ENCODE measurements at regions not wholly inside any gene's neighbourhood (a gene's known extent, or its start where the extent isn't known, plus 50 kb on each side); places are given as distances from the start of the nearest gene placed in this dataset.

DNA sequence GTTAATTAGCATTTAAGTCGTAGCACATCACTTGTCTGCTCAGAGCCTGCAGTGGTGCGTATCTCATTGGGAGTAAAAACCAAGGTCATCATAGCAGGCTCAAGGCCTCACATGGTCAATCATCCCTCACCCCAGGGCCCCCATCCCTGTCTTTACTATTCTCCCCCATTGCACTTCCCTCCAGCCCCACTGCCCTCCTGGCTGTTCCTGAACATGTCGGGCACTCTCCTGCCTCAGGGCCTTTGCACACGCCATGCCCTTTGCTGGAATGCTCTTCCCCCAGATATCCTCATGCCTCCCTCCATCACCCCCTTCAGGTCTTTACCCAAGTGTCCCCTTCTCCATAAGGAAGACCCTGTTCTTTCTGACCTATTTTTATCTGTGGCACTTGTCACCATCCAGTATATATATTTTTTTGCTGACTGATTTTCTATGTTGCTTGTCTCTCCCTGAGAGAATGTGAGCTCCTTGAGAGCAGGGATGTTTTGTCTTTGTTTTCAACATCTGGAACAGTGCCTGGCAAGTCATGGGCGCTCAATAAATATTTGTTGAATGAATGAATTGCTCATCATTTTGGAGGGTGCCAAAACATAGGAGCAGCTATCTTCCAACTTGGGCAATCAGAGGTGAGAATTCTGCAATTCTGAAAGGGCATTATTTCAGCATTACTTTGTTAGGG, 74.1 kb upstream of the POU3F1 start:
- H3K79me2 ChIP-seq (replicated peaks; ENCODE audit: insufficient read depth, low read length): no peaks in the 10 kb centered on the region

DNA sequence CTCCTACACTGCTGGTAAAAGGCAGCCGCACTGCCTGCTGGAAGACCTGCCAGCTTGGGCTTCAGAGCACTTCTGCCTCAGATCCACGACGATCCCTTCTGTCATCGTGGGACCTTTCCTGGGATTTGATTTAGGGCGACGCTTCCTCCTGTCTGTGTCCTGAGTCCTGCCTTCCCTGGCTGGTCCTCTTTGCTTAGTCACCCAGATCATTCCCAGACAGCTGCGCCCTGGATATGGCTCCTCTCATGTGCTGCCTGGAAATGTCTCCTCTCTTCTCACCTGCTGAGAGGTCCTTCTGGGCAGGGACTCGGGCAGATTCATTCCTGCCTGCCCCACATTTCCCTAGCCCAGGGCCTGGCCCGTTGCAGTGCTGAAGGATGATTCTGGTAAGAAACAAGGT, 72.4 kb upstream of the POU3F1 start:
- Histone ChIP-seq H3K9me3 (ENCODE audit: low read length) (no peaks in the 10 kb centered on the region), H3F3A (ENCODE audit: insufficient read depth, low read length, poor library complexity, severe bottlenecking) (no peaks in the 10 kb centered on the region), H3K36me3 (ENCODE audit: insufficient read depth, low read length) (no peaks in the 10 kb centered on the region), H3K9ac (ENCODE audit: low read length) (no peak overlapping the region), H4K20me1 (ENCODE audit: insufficient read depth) (no peaks in the 10 kb centered on the region), H3K9me2 (ENCODE audit: insufficient read depth, low read length) (no peaks in the 10 kb centered on the region), H3K4me2 (ENCODE audit: low read length) (no peak overlapping the region), H2AFZ (ENCODE audit: low read depth, low read length) (no peak overlapping the region), H3K27ac (ENCODE audit: low read length) (no peak overlapping the region), H3K27me3 (ENCODE audit: insufficient read depth, low read depth, low read length) (no peaks in the 10 kb centered on the region), H3K4me3 (ENCODE audit: low read length) (no peak overlapping the region), H3K79me2 (replicated peaks; ENCODE audit: insufficient read depth, low read length) (no peaks in the 10 kb centered on the region)
- TF ChIP-seq, protein P1, sequence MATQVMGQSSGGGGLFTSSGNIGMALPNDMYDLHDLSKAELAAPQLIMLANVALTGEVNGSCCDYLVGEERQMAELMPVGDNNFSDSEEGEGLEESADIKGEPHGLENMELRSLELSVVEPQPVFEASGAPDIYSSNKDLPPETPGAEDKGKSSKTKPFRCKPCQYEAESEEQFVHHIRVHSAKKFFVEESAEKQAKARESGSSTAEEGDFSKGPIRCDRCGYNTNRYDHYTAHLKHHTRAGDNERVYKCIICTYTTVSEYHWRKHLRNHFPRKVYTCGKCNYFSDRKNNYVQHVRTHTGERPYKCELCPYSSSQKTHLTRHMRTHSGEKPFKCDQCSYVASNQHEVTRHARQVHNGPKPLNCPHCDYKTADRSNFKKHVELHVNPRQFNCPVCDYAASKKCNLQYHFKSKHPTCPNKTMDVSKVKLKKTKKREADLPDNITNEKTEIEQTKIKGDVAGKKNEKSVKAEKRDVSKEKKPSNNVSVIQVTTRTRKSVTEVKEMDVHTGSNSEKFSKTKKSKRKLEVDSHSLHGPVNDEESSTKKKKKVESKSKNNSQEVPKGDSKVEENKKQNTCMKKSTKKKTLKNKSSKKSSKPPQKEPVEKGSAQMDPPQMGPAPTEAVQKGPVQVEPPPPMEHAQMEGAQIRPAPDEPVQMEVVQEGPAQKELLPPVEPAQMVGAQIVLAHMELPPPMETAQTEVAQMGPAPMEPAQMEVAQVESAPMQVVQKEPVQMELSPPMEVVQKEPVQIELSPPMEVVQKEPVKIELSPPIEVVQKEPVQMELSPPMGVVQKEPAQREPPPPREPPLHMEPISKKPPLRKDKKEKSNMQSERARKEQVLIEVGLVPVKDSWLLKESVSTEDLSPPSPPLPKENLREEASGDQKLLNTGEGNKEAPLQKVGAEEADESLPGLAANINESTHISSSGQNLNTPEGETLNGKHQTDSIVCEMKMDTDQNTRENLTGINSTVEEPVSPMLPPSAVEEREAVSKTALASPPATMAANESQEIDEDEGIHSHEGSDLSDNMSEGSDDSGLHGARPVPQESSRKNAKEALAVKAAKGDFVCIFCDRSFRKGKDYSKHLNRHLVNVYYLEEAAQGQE (IDR thresholded peaks at IDR 0.05; ENCODE audit: borderline replicate concordance): no peak
- TF ChIP-seq EZH2 (IDR thresholded peaks at IDR 0.05; ENCODE audit: borderline replicate concordance, insufficient read depth, low read length, poor library complexity, severe bottlenecking): no peak

More for the DNA sequence above, 74.1 kb upstream of the POU3F1 start:
- no peaks in the 10 kb centered on the region for H3K27me3 ChIP-seq (ENCODE audit: insufficient read depth, low read depth, low read length)
- no peak overlapping the region for H2AFZ ChIP-seq (ENCODE audit: low read depth, low read length)
- no peak overlapping the region for H3K4me2 ChIP-seq (ENCODE audit: low read length)
- TF ChIP-seq, protein P2, sequence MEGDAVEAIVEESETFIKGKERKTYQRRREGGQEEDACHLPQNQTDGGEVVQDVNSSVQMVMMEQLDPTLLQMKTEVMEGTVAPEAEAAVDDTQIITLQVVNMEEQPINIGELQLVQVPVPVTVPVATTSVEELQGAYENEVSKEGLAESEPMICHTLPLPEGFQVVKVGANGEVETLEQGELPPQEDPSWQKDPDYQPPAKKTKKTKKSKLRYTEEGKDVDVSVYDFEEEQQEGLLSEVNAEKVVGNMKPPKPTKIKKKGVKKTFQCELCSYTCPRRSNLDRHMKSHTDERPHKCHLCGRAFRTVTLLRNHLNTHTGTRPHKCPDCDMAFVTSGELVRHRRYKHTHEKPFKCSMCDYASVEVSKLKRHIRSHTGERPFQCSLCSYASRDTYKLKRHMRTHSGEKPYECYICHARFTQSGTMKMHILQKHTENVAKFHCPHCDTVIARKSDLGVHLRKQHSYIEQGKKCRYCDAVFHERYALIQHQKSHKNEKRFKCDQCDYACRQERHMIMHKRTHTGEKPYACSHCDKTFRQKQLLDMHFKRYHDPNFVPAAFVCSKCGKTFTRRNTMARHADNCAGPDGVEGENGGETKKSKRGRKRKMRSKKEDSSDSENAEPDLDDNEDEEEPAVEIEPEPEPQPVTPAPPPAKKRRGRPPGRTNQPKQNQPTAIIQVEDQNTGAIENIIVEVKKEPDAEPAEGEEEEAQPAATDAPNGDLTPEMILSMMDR (IDR thresholded peaks at IDR 0.05; ENCODE audit: poor library complexity, severe bottlenecking): no peak
- TF ChIP-seq TAF1 (IDR thresholded peaks at IDR 0.05; ENCODE audit: low read depth) (no peak), EZH2 (IDR thresholded peaks at IDR 0.05; ENCODE audit: borderline replicate concordance, insufficient read depth, low read length, poor library complexity, severe bottlenecking) (no peak)
- no peak overlapping the region for H3K9ac ChIP-seq (ENCODE audit: low read length)
- no peaks in the 10 kb centered on the region for H3K9me2 ChIP-seq (ENCODE audit: insufficient read depth, low read length)
- no peaks in the 10 kb centered on the region for H3K9me3 ChIP-seq (ENCODE audit: low read length)
- H3K36me3 ChIP-seq (ENCODE audit: insufficient read depth, low read length): no peaks in the 10 kb centered on the region
- H3K4me3 ChIP-seq (ENCODE audit: low read length): no peak overlapping the region
- H3F3A ChIP-seq (ENCODE audit: insufficient read depth, low read length, poor library complexity, severe bottlenecking): no peaks in the 10 kb centered on the region
- no peak overlapping the region for H3K27ac ChIP-seq (ENCODE audit: low read length)
- no peaks in the 10 kb centered on the region for H4K20me1 ChIP-seq (ENCODE audit: insufficient read depth)

DNA sequence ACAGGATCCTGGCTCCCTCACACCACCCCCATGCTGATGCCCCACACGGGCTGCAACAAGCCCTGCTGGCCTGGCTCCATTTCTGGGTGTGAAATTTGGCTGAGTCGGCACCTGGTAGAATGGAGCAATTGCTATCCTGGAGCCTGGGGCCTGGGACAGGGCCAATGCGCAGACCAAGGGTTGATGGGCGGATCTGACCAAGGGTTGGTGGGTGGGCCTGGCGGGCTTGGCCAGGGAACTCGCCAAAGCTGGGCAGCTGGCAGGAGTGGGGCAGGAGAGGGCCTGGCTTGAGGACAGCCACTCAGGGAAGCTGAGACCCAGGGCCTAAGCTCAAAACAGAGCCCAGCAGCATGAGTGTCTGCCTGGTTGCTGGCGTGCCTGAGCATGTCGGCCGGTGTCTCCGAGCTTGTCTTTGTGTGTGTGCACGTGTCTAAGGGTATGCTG, 70.9 kb upstream of the POU3F1 start:
- Histone ChIP-seq H3K27ac (ENCODE audit: low read length) (no peak overlapping the region), H4K20me1 (ENCODE audit: insufficient read depth) (no peaks in the 10 kb centered on the region), H3K27me3 (ENCODE audit: insufficient read depth, low read depth, low read length) (no peaks in the 10 kb centered on the region), H3K4me3 (ENCODE audit: low read length) (no peak overlapping the region), H3K36me3 (ENCODE audit: insufficient read depth, low read length) (no peaks in the 10 kb centered on the region), H3K9ac (ENCODE audit: low read length) (no peak overlapping the region), H3F3A (ENCODE audit: insufficient read depth, low read length, poor library complexity, severe bottlenecking) (no peaks in the 10 kb centered on the region), H2AFZ (ENCODE audit: low read depth, low read length) (no peak overlapping the region), H3K4me2 (ENCODE audit: low read length) (no peak overlapping the region), H3K9me3 (ENCODE audit: low read length) (no peaks in the 10 kb centered on the region), H3K9me2 (ENCODE audit: insufficient read depth, low read length) (no peaks in the 10 kb centered on the region), H3K79me2 (replicated peaks; ENCODE audit: insufficient read depth, low read length) (no peaks in the 10 kb centered on the region)
- TF ChIP-seq TAF1 (IDR thresholded peaks at IDR 0.05; ENCODE audit: low read depth) (no peak), POLR2AphosphoS5 (IDR thresholded peaks at IDR 0.05) (no peak), SMC3 (conservative IDR thresholded peaks at IDR 0.05; ENCODE audit: poor library complexity) (no peak), MXI1 (conservative IDR thresholded peaks at IDR 0.05; ENCODE audit: poor library complexity, severe bottlenecking) (no peak), EZH2 (IDR thresholded peaks at IDR 0.05; ENCODE audit: borderline replicate concordance, insufficient read depth, low read length, poor library complexity, severe bottlenecking) (no peak), EP300 (conservative IDR thresholded peaks at IDR 0.05; ENCODE audit: poor library complexity, severe bottlenecking) (no peak), RAD21 (conservative IDR thresholded peaks at IDR 0.05) (no peak)
- TF ChIP-seq, protein P1 (IDR thresholded peaks at IDR 0.05; ENCODE audit: borderline replicate concordance): no peak
- TF ChIP-seq, protein P2 (IDR thresholded peaks at IDR 0.05; ENCODE audit: poor library complexity, severe bottlenecking): no peak

All from neural cell (in vitro differentiated cells).